Activated CD8-positive, alpha-beta memory T cell treated with anti-CD3 and anti-CD28 coated beads, Interleukin-2, amount 10 ng/mL, durations not matched to agents 7 days and 5 days (primary cell): ENCODE measurements at regions not wholly inside any gene's neighbourhood (a gene's known extent, or its start where the extent isn't known, plus 50 kb on each side); places are given as distances from the start of the nearest gene placed in this dataset.
"Not testable (repeated sequence)": the region's sequence is repeated elsewhere in the genome, so short reads cannot be mapped to it uniquely, and the experiment has no call there.

Source experiments
- ATAC-seq: fragments of 150-1000 bp; cut with Tn5 transposase; one replicate; pipeline ENCODE4 v1.10.0; 2021; ENCODE audit warnings: moderate library complexity
- CTCF ChIA-PET: fragments of 350-600 bp; sonication (Branson Sonifier 250); formaldehyde crosslinking; loops from one replicate; lab custom pipeline; 2021; ENCODE audit warnings: antibody characterized with exemption; lab: Charles Lee
- DNase-seq: peaks from one replicate; pipeline ENCODE4 v3.0.0-alpha.2; 2020
- H3K27ac Mint-ChIP-seq: one replicate; pipeline ENCODE4 v1.8.0; 2021; ENCODE audit warnings: mild to moderate bottlenecking, mixed read lengths
- H3K27me3 Mint-ChIP-seq: one replicate; pipeline ENCODE4 v1.8.0; 2021; ENCODE audit warnings: mixed read lengths
- H3K36me3 Mint-ChIP-seq: one replicate; pipeline ENCODE4 v1.8.0; 2021; ENCODE audit warnings: mild to moderate bottlenecking, mixed read lengths
- H3K4me1 Mint-ChIP-seq: one replicate; pipeline ENCODE4 v1.8.0; 2021; ENCODE audit warnings: mixed read lengths
- H3K4me3 Mint-ChIP-seq: one replicate; pipeline ENCODE4 v1.8.0; 2021; ENCODE audit warnings: mild to moderate bottlenecking, moderate library complexity, mixed read lengths
- H3K9me3 Mint-ChIP-seq: one replicate; pipeline ENCODE4 v1.8.0; 2022; ENCODE audit warnings: low read depth, mixed read lengths

GRCh38 chr2:183428881-183429280, 304.6 kb downstream of the NUP35 start:
- no peak for ATAC-seq
- Mint-ChIP-seq H3K9me3 (peaks cover 4% of the 10 kb centered on the region), H3K27ac (no peak overlapping the region), H3K36me3 (no peaks in the 10 kb centered on the region), H3K27me3 (no peaks in the 10 kb centered on the region), H3K4me3 (no peak overlapping the region), H3K4me1 (no peaks in the 10 kb centered on the region)
- no peak for DNase-seq
- CTCF ChIA-PET: no interaction called here

- no peak for ATAC-seq
- Mint-ChIP-seq H3K9me3 (no peaks in the 10 kb centered on the region), H3K4me1 (no peaks in the 10 kb centered on the region), H3K4me3 (no peak overlapping the region), H3K27me3 (no peaks in the 10 kb centered on the region), H3K36me3 (no peaks in the 10 kb centered on the region), H3K27ac (no peak overlapping the region)
- CTCF ChIA-PET: no interaction called here
- no peak for DNase-seq
Observed at GRCh38 chr2:183438541-183438940, 314.3 kb downstream of the NUP35 start.

GRCh38 chr2:183455056-183455455, 330.8 kb downstream of the NUP35 start:
- no peaks in the 10 kb centered on the region for H3K4me1 Mint-ChIP-seq
- ATAC-seq (no peak), DNase-seq (no peak)
- H3K27me3 Mint-ChIP-seq: no peaks in the 10 kb centered on the region
- CTCF ChIA-PET: no interaction called here
- H3K4me3 Mint-ChIP-seq: no peak overlapping the region
- H3K27ac Mint-ChIP-seq: no peak overlapping the region
- H3K36me3 Mint-ChIP-seq: no peaks in the 10 kb centered on the region
- H3K9me3 Mint-ChIP-seq: peaks cover 5% of the 10 kb centered on the region

- ATAC-seq (no peak), DNase-seq (no peak)
- CTCF ChIA-PET: no interaction called here
- Mint-ChIP-seq H3K27ac (no peak overlapping the region), H3K4me1 (no peaks in the 10 kb centered on the region), H3K4me3 (no peak overlapping the region), H3K27me3 (no peaks in the 10 kb centered on the region), H3K9me3 (peaks cover 5% of the 10 kb centered on the region), H3K36me3 (no peaks in the 10 kb centered on the region)
Observed at GRCh38 chr2:183456177-183456576, 331.9 kb downstream of the NUP35 start.

- Mint-ChIP-seq H3K4me1 (no peaks in the 10 kb centered on the region), H3K4me3 (no peak overlapping the region), H3K27me3 (no peaks in the 10 kb centered on the region), H3K36me3 (no peaks in the 10 kb centered on the region), H3K27ac (no peak overlapping the region), H3K9me3 (peaks cover 3% of the 10 kb centered on the region)
- CTCF ChIA-PET: no interaction called here
- DNase-seq (no peak), ATAC-seq (no peak)
Observed at GRCh38 chr2:183458460-183458859, 334.2 kb downstream of the NUP35 start.

GRCh38 chr2:183459466-183459865, 335.2 kb downstream of the NUP35 start:
- ATAC-seq: no peak
- Mint-ChIP-seq H3K9me3 (peaks cover 3% of the 10 kb centered on the region), H3K36me3 (no peaks in the 10 kb centered on the region), H3K4me3 (no peak overlapping the region), H3K27me3 (no peaks in the 10 kb centered on the region), H3K4me1 (no peaks in the 10 kb centered on the region), H3K27ac (no peak overlapping the region)
- no peak for DNase-seq
- CTCF ChIA-PET: no interaction called here

- Mint-ChIP-seq H3K4me1 (no peaks in the 10 kb centered on the region), H3K36me3 (no peaks in the 10 kb centered on the region), H3K27me3 (no peaks in the 10 kb centered on the region), H3K4me3 (no peak overlapping the region), H3K9me3 (peaks cover 2% of the 10 kb centered on the region), H3K27ac (no peak overlapping the region)
- CTCF ChIA-PET: no interaction called here
- DNase-seq: no peak
- no peak for ATAC-seq
Observed at GRCh38 chr2:183463821-183464220, 339.6 kb downstream of the NUP35 start.

GRCh38 chr2:183465048-183465447, 340.8 kb downstream of the NUP35 start:
- Mint-ChIP-seq H3K4me3 (no peak overlapping the region), H3K36me3 (no peaks in the 10 kb centered on the region), H3K27ac (no peak overlapping the region), H3K27me3 (no peaks in the 10 kb centered on the region), H3K9me3 (peaks cover 5% of the 10 kb centered on the region), H3K4me1 (no peaks in the 10 kb centered on the region)
- ATAC-seq (no peak), DNase-seq (no peak)
- CTCF ChIA-PET: no interaction called here

- Mint-ChIP-seq H3K27ac (no peak overlapping the region), H3K27me3 (no peaks in the 10 kb centered on the region), H3K4me3 (no peak overlapping the region), H3K36me3 (no peaks in the 10 kb centered on the region), H3K4me1 (no peaks in the 10 kb centered on the region), H3K9me3 (peaks cover 4% of the 10 kb centered on the region)
- DNase-seq (no peak), ATAC-seq (no peak)
- CTCF ChIA-PET: no interaction called here
Observed at GRCh38 chr2:183474912-183475695, 350.9 kb downstream of the NUP35 start.

- CTCF ChIA-PET: no interaction called here
- H3K4me1 Mint-ChIP-seq: no peaks in the 10 kb centered on the region
- ATAC-seq (no peak), DNase-seq (no peak)
- no peaks in the 10 kb centered on the region for H3K36me3 Mint-ChIP-seq
- no peaks in the 10 kb centered on the region for H3K9me3 Mint-ChIP-seq
- H3K27ac Mint-ChIP-seq: no peak overlapping the region
- H3K4me3 Mint-ChIP-seq: no peak overlapping the region
- H3K27me3 Mint-ChIP-seq: no peaks in the 10 kb centered on the region
Observed at GRCh38 chr2:183476490-183476889, 352.2 kb downstream of the NUP35 start.

GRCh38 chr2:183477296-183477695, 353.1 kb downstream of the NUP35 start:
- CTCF ChIA-PET: no interaction called here
- Mint-ChIP-seq H3K27me3 (no peaks in the 10 kb centered on the region), H3K4me3 (no peak overlapping the region), H3K9me3 (no peaks in the 10 kb centered on the region), H3K27ac (no peak overlapping the region), H3K36me3 (no peaks in the 10 kb centered on the region), H3K4me1 (no peaks in the 10 kb centered on the region)
- ATAC-seq (no peak), DNase-seq (no peak)

GRCh38 chr2:183478941-183479595, 354.8 kb downstream of the NUP35 start:
- H3K9me3 Mint-ChIP-seq, ATAC-seq, H3K27me3 Mint-ChIP-seq, H3K4me3 Mint-ChIP-seq, DNase-seq, CTCF ChIA-PET, H3K36me3 Mint-ChIP-seq, H3K27ac Mint-ChIP-seq, H3K4me1 Mint-ChIP-seq: not testable (repeated sequence)

GRCh38 chr2:183487326-183487725, 363.1 kb downstream of the NUP35 start:
- no peak for DNase-seq
- CTCF ChIA-PET: no interaction called here
- no peaks in the 10 kb centered on the region for H3K27me3 Mint-ChIP-seq
- no peaks in the 10 kb centered on the region for H3K36me3 Mint-ChIP-seq
- H3K9me3 Mint-ChIP-seq: peaks cover 2% of the 10 kb centered on the region
- no peaks in the 10 kb centered on the region for H3K4me1 Mint-ChIP-seq
- ATAC-seq: no peak
- no peak overlapping the region for H3K4me3 Mint-ChIP-seq
- no peak overlapping the region for H3K27ac Mint-ChIP-seq

GRCh38 chr2:183488421-183488820, 364.2 kb downstream of the NUP35 start:
- CTCF ChIA-PET: no interaction called here
- Mint-ChIP-seq H3K9me3 (peaks cover 2% of the 10 kb centered on the region), H3K36me3 (no peaks in the 10 kb centered on the region), H3K27me3 (no peaks in the 10 kb centered on the region), H3K27ac (no peak overlapping the region), H3K4me1 (no peaks in the 10 kb centered on the region), H3K4me3 (no peak overlapping the region)
- ATAC-seq (no peak), DNase-seq (no peak)
